T-helper 2 cell treated with Interferon-gamma antibody and Interleukin-4, amounts not matched to agents 100 ng/mL and 5 ng/mL, for 36 hours (primary cell): ENCODE measurements at regions not wholly inside any gene's neighbourhood (a gene's known extent, or its start where the extent isn't known, plus 50 kb on each side); places are given as distances from the start of the nearest gene placed in this dataset.

ENCODE experiments used
- intact Hi-C: fragments of 100-400 bp; cut with micrococcal nuclease; formaldehyde crosslinking; loops from one replicate; pipeline ENCODE4 v1.15.1; 2023

DNA sequence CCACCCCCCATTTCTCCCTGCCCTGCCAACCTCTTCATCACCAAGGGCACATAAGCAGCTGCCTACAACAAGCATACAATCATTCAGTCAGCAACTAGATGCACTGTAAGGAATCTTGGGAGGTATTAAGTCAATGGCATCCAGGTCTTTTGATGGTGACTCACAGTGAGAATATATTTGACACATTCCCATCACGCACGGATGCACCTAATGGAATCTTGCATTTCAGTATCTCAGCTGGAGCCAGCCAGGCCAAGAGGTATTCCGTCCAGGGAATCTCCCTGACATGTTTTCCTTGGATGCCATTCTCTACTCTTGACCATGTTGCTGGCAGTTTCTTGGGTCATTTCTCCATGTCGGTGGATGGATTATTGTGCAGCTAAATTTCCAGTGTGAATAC is 73.9 kb upstream of the CAPRIN2 start:
- intact Hi-C loops = no loop called here

DNA sequence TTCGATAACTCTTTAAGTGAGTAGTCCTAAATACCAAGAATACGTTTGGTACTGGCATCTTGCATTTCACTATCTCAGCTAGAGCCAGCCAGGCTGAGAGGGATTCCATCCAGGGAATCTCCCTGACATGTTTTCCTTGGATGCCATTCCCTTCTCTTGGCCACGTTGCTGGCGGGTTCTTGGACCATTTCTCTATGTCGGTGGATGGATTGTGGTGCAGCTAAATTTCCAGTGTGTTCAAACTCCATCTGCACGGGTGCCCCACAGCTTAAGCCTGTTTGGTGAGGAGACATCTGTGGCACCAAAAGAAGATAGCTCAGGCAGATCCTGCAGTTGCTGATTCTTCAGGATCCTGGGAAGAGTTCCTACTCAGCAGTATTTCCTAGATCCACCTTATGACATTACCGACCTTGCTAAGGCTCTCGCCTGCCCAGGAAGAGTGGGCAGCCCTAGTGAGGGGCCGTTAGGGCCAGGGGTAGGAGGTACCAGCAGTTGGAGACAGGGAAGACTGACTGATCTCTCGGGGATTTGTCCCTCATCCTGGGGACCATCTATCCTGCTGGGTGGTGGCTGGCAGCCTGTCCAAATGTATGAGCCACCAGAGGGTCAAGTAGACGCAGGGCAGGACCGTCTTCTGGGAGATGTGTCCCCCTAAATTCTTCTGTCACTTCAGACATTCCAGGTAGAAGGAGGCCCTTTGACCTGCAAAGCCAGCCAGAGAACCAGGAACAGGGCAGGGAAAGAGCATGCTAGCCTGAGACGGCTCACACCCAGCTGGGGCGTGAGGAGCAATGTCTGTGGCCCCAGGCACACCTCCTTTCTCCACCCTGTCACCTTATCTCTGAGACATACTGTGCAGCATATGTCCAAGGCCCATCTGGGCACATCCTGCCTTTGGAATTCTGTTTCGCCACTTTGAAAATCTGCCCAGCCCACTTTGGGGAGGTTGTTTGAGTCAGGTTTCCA is 72.6 kb upstream of the CAPRIN2 start:
- intact Hi-C loops = no loop called here

DNA sequence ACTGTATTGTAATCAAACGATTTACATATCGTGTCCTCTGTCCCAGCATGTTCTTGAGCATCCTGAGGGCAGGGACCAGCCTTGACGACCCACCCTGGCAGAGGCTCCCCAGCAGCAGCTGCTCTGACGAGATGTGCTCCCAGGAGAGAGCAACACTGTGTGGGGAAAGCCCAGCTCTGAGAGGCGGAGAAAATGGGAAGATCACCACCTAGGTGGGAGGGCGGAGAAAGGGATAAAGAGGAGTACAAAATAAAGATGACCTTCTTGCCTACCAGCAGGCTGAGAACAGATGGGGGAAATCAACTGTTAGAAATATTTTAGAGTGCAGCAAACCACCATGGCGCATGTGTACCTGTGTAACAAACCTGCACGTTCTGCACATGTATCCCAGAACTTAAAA is 71.5 kb upstream of the CAPRIN2 start:
- intact Hi-C loops = no loop called here

DNA sequence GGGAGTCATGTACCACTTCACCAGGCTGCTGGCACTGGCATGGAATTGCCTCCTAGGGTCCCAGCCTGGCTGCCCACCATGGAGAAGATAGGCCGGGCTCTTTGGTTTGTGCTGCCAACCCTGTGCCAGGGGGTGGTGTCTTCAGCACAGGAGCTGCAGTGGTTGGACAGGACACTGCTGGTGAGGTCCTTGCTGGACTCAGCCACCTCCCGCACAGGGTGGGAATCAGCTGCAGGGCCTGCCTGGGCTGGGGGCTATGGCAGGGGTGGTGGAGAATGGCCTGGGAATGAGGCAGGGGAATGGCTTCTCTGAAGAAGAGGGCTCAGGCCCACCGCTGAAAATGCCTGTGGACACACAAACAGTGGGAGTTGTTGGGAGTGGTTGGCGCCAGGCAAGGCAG is 70.6 kb upstream of the CAPRIN2 start:
- intact Hi-C loops = no loop called here

DNA sequence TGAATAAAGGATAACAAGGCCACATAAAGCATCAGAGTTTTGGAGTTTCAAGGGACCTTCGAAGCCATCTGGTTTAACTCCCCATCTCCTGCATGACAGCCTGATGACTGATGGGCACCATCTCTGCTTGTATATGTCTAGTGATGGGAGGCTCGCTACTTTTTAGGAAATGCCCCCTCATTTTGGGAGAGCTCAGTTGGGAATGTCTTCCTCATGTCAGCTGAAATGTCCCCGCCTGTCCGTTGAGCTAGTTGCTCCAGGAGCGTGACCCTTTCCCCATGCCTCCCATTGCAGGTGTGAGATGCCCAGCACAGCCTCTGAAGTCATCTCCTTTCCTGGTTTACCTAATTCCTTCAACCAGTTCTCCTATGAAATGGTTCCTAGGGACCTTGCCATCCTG is 69.6 kb upstream of the CAPRIN2 start:
- intact Hi-C loops = no loop called here

DNA sequence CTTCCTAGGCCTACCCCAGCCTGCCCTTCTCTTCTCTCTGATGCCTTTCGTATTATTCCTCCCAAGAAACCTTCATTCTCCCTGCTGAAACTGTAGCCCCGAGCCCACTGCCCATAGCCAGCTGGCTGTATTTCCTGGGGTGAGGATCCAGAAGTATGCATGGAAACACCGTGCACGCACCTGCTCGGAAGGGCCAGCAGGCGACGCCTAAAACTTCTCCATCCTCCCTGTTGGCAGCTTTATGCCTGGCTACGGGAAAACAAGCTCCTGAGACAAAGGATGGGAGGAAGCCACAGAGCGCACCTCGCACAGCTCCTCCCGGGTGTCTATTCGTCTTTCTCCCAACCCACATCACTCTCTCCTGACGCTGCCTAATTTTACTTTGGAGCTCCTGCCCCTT is 69.0 kb upstream of the CAPRIN2 start:
- intact Hi-C loops = no loop called here

DNA sequence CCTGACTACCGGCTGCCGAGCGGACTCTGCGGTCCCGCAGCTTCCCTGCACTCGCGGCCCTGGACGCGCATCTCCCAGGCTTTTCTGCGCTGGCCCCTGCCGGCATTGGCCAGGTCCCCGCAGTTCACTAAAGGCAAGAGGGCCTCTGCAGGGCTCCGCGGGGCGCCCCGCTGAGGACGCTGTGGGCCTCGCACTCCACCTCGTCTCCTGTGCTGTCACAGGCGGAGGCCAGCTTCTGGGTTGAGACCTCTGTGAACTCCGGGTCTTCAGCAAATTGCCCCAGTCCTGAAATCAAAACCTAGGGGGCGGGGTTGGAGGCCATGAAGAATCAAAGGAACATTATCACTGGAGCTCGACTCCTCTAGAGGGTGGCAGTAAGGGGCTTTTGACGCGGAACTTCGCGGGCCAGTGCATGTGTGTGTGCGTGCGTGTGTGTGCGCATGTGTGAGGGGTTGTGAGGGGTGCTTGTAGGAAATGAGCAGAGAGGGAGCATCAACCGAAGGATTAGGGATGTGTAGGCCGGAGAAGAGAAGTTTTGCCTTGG is 68.5 kb upstream of the CAPRIN2 start:
- intact Hi-C loops = no loop called here

DNA sequence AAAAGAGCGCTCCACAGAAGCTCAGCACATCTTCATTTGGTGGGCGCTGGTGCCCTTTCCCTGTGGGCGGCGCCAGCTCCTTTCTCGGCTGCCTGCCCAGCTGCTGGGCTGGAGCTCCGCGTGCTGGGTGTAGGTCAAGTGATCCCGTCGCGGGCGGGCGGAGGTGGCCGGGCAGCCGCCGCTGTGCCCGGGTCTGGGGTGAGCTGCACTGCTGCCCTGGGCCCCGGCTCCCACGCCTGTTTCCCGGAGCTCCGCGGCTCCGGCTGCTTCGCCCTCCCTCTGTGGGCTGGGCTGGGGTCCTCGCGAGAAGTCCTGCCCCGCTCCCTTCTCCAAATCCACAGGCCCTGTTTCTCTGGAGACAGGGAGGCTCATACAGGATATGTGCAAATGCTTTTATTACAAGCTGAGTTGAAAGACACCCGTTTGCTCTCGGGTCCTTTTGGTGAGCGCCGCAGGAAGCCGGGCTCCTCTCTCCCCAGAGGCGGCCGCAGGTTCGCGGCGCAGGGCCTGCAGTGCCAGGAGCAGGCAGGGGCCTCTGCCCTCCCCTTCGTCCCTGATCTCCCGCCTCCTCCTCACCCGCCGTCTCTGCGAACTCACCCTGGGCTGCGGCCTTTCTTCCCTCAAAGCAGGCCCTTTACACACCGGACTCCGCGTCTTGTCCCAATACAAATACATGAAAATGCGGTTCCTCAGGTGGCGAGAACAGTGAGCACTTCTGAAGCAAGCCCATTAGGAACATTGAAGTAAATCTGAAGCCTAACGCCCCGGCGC is 67.8 kb upstream of the CAPRIN2 start:
- intact Hi-C loops = no loop called here

DNA sequence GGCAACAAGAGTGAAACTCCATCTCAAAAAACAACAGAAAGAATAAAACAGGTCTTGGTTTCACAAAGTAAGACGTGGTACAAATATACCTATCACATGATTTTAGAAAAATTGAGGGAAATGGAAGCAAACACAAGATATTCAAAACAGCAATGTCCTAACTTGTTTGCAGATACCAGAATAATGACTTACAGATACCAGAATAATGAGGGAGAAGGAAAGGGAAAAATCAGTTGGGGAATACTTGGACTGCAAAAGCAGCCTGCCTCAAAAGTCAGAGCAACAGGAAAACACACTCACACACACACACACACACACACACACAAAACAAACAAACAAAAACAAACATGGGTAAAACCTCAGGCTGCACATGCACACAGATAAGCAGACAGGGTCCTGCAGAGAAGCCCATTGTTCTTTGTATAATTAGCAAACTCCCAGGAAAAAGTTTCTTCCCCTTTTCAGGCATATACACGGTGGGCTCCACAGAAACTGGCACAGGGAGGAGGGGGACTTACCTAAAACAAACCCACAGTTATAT is 65.7 kb upstream of the CAPRIN2 start:
- intact Hi-C loops = no loop called here

DNA sequence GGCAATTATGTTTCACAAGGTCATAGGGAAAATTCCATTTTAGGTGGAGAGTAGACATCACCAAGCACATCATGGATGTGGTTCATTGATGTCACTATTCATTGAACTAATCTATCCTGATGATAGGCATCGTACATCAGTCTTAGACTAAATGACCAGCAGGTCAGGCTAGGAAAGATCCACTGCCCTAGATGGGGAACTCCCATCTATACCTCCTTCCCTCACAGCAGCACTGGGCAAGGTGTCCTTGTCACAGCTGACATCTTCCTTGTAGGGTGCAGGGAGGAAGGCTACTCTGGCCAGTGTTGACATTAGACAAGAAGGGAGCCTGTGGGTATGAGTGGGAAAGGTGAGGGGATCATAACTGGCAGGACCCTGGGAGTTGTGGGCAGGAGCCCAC is 63.8 kb upstream of the CAPRIN2 start:
- intact Hi-C loops = no loop called here

DNA sequence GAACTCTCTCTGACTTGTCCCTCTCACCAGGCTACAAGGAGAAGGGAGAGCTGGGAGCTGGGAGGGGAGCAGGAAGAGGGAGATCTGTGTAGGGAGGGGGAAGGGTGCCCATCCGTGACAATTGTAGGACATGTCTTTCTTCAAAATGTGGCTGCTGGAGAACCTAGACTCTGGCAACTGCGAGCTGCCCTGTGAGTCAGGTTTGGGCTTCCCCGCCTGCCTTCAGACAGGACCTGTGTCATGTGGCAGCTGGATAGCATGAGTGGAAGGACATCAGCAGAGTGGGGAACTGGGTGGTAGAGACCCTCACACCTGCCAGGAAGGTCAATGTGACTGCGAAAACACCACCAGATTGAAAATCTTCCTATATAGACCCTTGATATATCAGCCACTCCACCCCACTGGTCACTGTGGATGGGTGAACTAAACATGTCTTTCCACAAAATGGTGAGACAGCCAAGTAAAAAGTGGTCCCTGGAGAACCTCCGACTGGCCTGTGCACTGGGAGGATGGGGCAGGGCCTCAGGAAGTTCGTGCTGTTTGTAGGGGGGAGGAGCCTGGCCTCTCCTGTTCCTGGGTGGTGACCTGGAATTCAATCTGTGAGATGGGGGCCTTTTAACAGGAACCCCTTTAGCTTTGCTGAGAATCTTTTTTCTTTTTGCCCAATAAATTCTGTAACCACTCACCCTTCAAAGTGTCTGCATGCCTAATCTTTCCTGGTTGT is 62.2 kb upstream of the CAPRIN2 start:
- intact Hi-C loops = no loop called here

DNA sequence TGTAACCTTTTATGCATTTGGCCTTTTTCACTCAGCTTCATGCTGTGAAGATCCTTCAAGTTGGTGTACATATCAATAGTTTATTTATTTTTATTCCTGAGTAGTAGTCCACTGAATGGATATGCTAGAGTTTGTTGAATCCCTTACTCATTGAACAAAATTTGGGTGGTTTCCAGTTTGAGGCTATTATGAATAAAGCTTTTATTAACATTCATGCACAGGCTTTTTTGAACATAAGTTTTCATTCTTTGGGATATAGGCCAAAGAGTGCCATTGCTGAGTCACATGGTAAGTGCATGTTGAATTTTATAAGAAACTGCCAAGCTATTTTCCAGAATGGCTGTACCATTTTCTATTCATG is 59.5 kb upstream of the CAPRIN2 start:
- intact Hi-C loops = no loop called here

DNA sequence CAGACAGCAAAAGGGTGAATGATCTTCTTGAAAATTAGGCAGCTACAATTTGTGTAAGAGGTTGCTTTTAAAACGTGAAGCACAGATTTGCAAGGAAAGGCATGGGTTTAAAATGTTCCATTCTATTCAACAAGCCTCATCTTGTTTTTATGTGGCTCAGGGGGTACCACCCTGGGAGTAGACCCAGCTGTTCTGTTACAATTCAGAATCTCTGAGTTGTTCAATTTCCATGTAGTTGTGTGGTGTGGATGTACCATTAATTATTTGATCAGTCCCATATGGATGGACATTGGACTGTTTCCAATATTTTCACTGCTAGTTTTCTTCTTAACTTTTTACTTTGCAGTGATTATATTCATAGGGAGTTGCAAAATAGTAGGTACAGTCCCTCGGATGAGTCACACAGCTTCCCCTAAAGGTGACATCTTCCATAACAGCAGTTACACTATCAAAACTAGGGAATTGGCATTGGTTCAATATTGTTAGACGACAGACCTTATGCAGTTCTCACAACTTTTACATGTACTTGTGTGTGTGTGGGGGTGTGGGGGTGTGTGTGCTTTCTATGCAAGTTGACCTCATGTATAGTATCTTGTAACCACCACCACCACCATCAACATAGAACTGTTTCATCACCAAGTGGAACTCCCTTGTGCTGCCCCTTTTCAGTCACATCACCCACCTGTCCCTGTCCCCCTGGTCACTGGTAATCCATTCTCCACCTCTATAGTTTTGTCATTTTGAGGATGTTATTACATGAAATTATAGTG is 59.0 kb upstream of the CAPRIN2 start:
- intact Hi-C loops = no loop called here

DNA sequence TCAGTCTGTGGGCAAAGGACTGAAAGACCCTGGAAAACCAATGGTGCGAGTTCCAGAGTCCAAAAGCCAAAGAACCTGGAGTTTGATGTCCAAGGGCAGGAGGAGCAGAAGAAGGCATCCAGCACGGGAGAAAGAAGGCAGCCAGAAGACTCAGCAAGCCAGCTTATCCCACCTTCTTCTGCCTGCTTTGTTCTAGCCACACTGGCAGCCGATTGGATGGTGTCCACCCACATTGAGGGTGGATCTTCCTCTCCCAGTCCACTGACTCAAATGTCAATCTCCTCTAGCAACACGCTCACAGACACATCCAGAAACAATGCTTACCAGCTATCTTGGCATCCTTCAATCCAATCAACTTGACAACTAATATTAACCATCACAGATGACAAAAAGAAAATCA is 57.2 kb upstream of the CAPRIN2 start:
- intact Hi-C loops = no loop called here

DNA sequence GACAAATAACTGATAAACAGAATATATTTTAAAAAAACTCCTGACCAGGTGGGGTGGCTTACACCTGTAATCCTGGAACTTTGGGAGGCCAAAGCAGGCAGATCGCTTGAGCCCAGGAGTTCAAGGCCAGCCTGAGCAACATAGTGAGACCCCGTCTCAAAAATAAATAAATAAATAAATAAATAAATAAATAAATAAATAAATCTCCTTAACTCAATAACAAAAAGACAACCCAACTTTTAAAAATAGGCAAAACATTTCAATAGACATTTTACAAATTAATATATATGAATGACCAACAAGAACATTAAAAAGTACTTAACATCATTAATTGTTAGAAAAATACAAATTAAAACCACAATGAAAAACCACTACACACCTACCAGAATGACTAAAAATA is 56.2 kb upstream of the CAPRIN2 start:
- intact Hi-C loops = no loop called here

DNA sequence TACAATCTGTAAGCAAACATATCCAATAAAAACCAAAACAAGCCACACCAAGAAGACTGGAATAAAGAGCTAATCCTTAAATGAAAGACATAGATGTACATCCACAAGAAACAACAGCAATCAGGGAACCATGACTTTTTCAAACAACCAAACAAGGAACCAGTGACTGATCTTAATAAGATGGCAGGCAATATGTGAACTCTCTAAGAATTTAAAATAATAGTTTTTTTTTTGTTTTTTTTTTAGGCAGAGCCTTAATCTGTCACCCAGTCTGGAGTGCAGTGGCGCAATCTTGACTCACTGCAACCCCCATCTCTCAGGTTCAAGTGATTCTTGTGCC is 52.9 kb upstream of the CAPRIN2 start:
- intact Hi-C loops = loop anchor here (1.0 kb wide), 2 partner anchors 1255 to 1288 kb away; no protein-coding TSS in a partner anchor

DNA sequence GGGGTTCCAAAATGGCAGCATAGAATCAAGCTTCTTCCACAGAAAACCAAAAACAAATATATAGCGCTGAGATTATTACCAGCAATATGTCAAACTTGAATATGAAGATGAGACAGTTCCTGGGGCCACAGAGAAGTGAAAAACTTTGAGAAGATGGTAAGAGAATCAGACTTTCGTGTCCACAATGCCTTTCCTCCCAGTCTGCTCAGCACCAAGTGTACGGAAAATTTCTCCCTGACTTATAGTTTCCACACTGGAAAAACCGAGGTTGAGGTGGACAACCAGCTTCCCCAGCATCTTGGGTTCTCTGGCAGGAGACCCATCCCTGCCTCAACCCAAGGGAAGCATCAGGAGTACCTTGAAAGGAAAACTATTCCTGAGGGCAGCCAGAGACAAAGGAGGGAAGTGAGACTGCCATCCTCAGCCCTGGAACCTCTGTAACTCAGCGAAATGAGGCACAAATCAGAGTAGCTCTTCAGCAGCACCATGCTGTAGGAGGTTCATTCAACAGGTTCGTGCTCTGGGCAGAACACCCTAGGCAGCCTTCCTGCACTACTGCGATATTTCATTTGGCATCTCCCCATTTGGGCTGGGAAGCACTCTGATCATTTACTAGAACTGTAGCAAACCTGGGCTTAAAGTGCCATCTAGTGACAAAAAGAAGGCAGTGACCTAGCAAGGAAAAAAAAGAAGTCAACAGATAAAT is 52.4 kb upstream of the CAPRIN2 start:
- intact Hi-C loops = loop anchor here (1.0 kb wide), 2 partner anchors 1255 to 1288 kb away; no protein-coding TSS in a partner anchor

DNA sequence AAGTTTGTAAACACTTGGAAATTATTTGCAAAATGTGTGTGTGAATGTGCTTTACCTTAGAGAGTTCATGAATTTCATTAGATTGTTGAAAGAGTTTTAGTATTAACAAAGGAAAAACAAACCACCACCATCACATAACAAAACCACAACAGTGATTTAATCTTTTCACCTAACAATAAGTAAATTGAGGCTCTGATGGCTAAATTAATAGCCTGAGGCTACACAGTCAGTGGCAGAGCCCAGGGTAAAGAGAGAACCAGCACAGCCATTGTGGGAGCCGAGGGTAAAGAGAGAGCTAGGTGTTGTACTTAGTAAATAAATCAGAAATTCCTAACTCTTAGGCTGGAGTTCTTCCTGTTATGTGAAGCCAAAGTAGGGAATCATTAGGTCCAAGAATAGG is 51.2 kb upstream of the CAPRIN2 start:
- intact Hi-C loops = no loop called here
